Astrocyte of the cerebellum (primary cell): ENCODE measurements at regions not wholly inside any gene's neighbourhood (a gene's known extent, or its start where the extent isn't known, plus 50 kb on each side); places are given as distances from the start of the nearest gene placed in this dataset.

Experiments used
- DNase-seq: peaks from one replicate; pipeline ENCODE4 v3.0.0-alpha.2; 2011; ENCODE audit warnings: low read depth
- H3K4me3 ChIP-seq: 2 replicates; pipeline ENCODE4 v1.5.1; 2011; ENCODE audit warnings: mild to moderate bottlenecking, low read depth, low read length, moderate library complexity
- CTCF ChIP-seq: IDR thresholded peaks from 2 replicates; pipeline ENCODE4 v1.5.1; 2012; ENCODE audit warnings: low read length, low read depth, moderate library complexity, mild to moderate bottlenecking; ENCODE audit errors: missing control alignments
- in situ Hi-C: cut with HindIII; loops from 2 replicates; pipeline ENCODE4 v1.10.0; 2017; ENCODE audit warnings: low sequenced_read_pairs

- DNase-seq, result no peak
- TF ChIP-seq CTCF, result no peak
- H3K4me3 ChIP-seq, result no peak overlapping the region
- in situ Hi-C loops, result no loop called here
Observed at GRCh38 chr10:4294996-4295792, 510.2 kb upstream of the KLF6 start.

GRCh38 chr10:4294271-4294670 is 509.3 kb upstream of the KLF6 start:
- no peak overlapping the region for H3K4me3 ChIP-seq
- no peak for DNase-seq
- in situ Hi-C loops, result no loop called here
- TF ChIP-seq CTCF, result no peak

DNA sequence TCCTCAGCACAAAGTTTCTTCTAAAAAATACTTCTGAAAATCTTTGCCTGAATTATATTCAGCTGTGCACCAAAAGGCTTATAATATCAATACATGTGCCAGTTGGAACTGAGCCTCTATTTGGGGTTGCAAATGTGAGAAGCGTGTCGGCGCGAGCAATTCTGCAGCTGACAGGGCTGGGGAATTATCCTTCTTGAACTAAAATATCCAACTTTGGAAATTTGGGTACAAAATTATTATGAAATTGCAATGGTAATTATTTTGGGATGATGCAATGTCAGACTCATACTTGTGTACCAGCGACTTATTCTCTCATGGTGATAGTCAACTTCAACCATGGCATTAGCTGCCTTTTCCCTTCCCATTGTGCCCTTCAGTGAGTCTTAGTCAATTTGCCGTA is 507.0 kb upstream of the KLF6 start:
- no peak for DNase-seq
- in situ Hi-C loops, result no loop called here
- no peak for TF ChIP-seq CTCF
- no peak overlapping the region for H3K4me3 ChIP-seq

GRCh38 chr10:4285121-4285520 is 500.1 kb upstream of the KLF6 start:
- in situ Hi-C loops, result no loop called here
- DNase-seq, result no peak
- no peak for TF ChIP-seq CTCF
- H3K4me3 ChIP-seq, result no peak overlapping the region

DNA sequence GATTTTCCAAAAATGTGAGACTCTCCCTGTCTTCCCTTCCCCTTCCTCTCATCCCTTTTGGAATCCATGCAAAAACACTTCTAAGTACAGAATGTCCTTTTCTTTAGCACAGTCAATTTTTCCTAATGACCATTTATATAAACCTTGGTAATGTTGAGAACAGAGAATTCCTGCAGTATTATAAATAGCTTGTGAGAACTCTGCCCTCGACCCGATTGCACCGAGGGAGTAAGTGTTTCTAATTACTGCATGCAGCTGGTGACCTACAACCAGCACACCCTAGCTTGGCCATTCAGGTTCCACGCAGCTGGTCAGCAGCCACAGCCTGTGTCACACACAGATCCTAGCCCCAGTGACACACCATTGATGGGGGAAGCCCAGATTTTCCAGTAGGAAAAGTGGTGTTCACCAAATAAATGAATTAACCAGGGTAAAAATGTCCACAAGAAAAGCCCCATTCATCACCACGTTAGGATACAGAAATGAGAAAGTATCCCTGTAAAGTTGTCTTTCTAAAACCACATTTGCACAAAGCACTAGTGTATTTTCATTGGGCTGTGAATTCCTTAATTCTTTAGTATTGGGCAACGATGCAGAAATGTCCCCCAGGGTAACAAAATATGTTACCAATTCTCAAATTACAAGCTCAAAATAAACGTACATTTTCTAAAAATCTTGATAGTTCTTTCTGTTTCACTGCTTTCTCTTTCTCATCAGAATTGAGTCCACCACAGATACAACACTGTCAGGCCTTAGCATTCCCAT is 499.0 kb upstream of the KLF6 start:
- no peak overlapping the region for H3K4me3 ChIP-seq
- TF ChIP-seq CTCF, result no peak
- in situ Hi-C loops, result no loop called here
- DNase-seq, result no peak

- in situ Hi-C loops, result no loop called here
- H3K4me3 ChIP-seq, result no peak overlapping the region
- DNase-seq, result no peak
- no peak for TF ChIP-seq CTCF
Observed at GRCh38 chr10:4282496-4282895, 497.5 kb upstream of the KLF6 start.
